Bone marrow (tissue), 2 donors: ENCODE measurements at regions not wholly inside any gene's neighbourhood (a gene's known extent, or its start where the extent isn't known, plus 50 kb on each side); places are given as distances from the start of the nearest gene placed in this dataset.
"Not testable (repeated sequence)": the region's sequence is repeated elsewhere in the genome, so short reads cannot be mapped to it uniquely, and the experiment has no call there.

ENCODE experiments used
- DNase-seq, 2 donors: peaks; one replicate each; lab custom pipeline; 2025; lab: John Stamatoyannopoulos, UW

GRCh38 chr22:26806445-26807175 is 149.2 kb downstream of the MIAT start:
- no peak for DNase-seq

DNA sequence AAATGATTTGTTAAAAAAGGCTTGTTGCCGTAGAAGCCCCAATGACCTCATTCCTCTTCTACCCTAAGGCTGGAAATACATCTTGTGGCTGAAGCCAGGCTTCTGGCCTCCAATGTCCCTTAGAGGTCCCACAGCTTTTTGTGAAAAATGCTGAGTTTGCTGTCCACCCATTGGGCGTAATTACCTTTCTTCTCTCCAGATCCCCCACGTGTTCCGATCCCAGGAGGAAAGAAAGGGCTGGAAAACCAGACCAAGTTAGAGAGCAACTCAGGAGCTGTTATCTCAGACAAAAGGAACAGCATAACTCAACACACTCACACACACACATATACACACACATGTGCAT is 154.2 kb downstream of the MIAT start:
- no peak for DNase-seq

DNA sequence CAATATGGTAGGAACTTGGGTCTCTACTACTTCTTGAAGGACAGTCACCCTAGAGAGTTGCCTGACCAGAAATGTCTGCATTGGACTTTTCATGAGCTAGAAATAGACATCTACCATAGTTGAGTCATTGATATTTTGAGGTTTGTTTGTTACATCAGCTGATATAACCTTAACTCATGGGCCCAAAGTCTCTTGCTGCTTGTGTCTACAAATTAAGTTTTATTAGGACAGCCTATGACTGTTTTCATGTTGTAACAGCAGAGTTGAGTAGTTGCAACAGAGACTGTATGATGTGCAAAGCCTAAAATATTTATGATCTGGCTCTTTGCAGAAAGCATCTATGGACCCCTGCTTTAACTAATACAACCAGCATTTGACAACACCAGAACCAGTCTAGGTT is 155.3 kb downstream of the MIAT start:
- no peak for DNase-seq

DNA sequence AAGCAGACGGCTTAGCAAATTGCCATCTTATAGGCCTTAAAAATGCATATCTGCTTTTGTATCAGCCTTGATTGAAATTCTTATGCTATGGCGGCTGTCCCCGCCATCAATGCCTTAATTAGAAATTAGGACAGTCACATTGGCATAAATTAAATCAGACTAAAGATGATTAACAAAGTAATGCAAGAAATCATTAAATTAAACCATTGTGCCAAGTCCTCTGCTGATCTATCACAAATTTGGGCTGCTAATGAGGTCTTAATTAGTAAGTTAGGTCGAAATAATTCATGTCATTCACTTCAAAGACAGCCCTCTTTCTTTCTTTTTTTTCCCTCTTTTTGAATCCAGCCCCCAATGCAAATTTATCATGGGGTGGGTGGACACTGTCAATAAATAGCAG is 159.3 kb downstream of the MIAT start:
- no peak for DNase-seq

- no peak for DNase-seq
Observed at GRCh38 chr22:26817926-26818325, 160.5 kb downstream of the MIAT start.

DNA sequence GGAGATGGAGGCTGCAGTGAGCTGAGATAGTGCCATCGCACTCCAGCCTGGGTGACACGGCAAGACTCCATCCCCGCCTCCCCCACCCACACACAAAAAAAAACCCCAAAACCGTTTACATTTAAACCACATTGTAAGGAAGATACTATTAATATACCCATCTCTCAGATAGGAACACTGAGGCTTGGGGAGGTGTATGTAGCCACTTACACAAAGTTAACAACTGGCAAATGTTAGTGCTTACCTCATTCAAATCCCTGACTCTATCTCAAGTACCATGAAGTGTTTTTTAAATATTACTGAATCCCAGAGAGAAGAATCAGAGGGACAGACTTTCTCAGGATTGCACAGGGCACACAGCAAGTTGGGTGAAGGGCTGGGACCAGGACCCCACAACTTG is 164.5 kb downstream of the MIAT start:
- no peak for DNase-seq

DNA sequence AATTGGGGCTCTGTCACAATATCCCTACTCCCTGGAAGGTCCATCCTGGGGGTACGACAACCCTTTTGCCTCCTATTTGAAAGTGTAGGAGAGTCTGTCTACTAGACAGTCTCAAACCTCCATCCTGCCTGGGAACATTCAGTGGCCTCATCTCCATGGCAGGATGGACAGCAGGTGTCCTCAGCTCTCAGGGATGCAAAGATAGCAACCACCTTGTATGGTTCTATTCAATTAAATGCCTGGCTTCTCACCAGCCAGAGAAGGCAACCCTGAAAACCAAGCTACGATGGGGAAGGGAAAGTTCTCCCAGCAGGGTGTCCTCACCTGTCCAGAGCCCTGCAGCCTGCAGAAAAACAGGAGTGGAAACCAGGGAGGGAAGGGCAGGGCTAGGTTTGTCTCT is 164.9 kb downstream of the MIAT start:
- no peak for DNase-seq

GRCh38 chr22:26823966-26824365 is 166.6 kb downstream of the MIAT start:
- no peak for DNase-seq

GRCh38 chr22:26825960-26826935 is 168.9 kb downstream of the MIAT start:
- DNase-seq, result no peak

DNA sequence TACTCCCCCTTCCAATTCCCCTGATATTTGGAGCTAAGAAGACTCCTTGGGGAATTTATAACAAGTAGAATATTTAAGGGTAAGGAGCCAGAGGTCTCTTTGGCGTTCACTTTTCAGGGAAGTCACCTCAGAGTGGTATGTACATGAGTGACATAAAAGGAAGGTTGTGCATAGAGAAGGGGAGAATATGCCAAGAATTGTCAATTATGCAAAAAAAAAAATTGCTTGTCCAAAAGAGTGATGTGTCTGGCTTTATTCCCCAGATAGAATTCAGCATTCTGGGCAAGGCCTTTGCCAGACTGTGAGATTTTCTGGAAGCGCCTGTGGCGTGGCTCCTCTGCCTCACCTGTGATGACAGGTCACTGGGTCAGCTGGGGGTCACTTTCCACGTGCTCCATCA is 170.2 kb downstream of the MIAT start:
- no peak for DNase-seq

GRCh38 chr22:26828311-26828710 is 170.9 kb downstream of the MIAT start:
- no peak for DNase-seq

DNA sequence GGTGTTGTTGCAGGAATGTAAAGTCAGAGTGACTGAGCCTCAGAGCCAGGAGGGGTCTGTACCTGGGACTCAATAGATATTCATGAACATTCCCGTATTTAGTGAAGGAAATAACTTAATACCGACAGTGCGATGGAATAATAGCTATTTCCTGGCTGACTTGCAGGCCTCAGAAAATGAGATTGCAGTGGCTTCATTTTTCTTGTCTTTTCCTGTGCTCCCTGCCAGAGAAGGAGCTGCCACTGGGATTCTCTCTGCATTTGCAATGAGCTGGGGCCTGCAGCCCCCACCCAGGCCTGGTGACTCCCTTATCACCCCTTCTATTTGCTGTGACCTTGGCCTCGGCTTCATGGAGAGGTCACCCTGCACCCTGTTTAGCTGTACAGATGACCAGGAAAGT is 173.4 kb downstream of the MIAT start:
- DNase-seq, result no peak

- no peak for DNase-seq
Observed at GRCh38 chr22:26835023-26835422, 177.6 kb downstream of the MIAT start.

- peak in 1 of 2 donors; percentile 1 for DNase-seq
Observed at GRCh38 chr22:26835929-26836528, 178.6 kb downstream of the MIAT start.

GRCh38 chr22:26837784-26838470 is 180.5 kb downstream of the MIAT start:
- no peak for DNase-seq

DNA sequence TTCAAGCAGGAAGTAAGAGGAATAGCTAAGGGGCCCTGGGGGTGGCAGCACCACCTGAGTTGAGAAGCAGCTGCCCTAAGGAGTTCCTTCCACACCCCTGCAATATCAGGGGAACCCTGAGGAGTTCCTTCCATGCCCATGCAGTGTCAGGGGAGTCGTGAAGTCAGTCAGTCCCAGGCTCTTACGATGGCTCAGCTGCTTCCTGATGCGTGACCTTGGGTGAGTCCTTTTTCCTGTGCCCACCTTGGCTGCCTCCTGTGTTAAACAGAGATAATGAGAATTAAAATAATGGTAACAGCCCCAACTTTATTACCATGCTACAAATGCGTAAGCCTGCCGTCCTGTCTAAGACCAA is 181.1 kb downstream of the MIAT start:
- DNase-seq, result no peak

GRCh38 chr22:26839216-26839615 is 181.8 kb downstream of the MIAT start:
- DNase-seq, result no peak

DNA sequence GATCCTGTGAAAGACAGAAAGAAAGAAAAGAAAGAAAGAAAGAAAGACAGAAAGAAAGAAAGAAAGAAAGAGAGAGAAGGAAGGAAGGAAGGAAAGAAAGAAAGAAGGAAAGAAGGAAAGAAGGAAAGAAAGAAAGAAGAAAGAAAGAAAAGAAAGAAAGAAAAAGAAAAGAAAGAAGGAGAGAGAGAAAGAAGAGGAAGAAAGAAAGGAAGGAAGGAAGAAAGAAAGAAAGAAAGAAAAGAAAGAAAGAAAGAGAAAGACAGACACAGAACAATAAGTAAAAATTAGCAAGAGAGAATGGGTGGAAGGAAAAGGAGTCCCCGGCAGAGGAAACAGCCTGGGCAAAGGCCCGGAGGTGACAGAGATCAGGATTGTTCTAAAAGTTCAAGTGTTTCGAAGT is 183.4 kb downstream of the MIAT start:
- DNase-seq, result not testable (repeated sequence)

DNA sequence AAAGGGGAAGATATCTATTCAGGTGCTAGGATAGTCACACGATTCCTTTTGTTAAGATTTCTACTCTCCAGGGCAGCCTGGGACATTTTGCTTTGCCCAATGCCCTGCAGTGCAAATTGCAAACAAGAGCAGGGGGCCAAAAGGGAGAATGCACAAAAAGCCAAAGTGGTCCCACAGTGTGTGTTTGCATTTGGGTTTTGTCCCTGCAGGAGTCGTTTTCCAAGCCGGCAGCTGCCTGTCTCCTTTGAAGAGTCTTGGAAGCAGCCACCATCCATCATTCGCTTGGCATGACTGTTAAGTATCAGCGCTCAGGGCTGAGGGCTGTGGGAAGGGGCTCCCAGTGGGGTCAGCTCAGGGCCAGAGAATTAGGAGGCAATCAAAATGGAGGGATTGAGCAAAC is 184.7 kb downstream of the MIAT start:
- DNase-seq, result no peak

- DNase-seq, result peak in 1 of 2 donors; percentile 46
Observed at GRCh38 chr22:26845021-26845743, 187.8 kb downstream of the MIAT start.

DNA sequence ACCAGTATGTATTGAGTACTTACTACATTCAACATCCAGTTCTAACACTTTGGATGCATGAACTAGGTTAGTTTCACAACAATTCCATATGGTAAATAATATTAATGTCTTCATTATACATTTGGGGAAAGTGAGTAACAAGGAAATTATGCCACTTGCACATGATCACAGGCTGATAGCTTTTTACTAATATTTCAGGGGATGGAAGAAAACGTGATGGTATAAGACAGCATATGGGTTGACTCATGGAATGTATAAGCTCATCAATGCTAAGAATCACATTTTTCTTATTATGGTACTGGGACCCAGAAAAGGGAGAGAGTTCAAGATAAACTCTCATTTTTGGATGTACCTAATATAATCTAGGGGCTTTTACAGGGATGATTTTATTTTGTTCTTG is 188.7 kb downstream of the MIAT start:
- DNase-seq, result no peak

DNA sequence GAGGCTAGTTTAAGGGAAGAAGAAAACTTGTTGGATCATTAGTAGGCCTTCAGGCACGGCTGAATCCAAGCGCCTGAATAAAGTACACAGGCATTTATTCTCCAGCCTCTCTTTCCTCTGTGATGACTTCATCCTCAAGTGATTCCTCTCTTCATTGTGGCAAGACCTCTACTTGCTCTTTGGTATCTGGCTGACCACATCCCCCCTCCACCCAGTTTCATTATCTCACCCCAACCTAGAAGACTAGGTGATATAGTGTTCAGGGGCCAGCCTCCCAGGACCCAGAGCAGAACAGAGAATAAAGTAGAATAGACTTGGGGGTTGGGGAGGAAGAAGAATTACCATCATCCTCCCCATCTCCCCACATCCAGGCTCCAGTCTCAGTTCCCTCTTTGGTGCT is 189.3 kb downstream of the MIAT start:
- DNase-seq, result no peak
